ENCODE measurements at regions not wholly inside any gene's neighbourhood (a gene's known extent, or its start where the extent isn't known, plus 50 kb on each side); places are given as distances from the start of the nearest gene placed in this dataset.

DNA sequence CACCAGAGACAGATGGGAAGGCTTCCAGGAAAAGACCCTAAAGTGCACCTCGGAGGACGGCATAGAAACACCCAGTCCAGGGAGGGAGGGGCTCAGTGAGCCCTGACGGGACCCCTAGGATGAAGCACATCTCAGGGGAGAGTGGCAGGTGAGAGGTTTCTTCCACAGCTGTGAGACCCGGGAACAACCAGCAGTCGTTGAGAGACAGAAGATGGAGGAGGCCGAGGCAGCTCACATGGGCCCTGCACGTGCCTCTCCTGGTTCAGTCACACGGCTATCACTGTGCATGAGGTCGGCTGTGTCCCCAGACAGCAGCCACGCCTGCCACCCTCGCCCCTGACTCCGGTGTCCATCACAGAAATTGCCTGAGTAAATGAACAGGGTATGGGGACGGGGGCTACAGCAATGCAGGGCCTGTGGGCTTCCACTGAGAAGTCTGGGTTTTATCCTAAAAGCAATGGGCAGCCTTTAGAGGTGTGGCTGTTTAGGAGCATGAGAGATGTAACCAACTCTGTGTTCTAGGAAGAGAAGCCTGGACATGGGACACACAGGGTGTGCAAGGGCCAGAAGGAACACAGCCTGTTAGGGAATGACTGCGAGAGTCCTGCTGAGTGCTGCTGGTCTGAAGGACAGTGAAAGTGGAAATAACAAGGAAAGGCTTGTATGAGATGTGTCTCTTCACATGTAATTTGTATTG, 102.0 kb downstream of the TMEM18 start:
- DNase-seq: no peak

GRCh38 chr2:573805-574392, 103.3 kb downstream of the TMEM18 start:
- no peak for DNase-seq

DNA sequence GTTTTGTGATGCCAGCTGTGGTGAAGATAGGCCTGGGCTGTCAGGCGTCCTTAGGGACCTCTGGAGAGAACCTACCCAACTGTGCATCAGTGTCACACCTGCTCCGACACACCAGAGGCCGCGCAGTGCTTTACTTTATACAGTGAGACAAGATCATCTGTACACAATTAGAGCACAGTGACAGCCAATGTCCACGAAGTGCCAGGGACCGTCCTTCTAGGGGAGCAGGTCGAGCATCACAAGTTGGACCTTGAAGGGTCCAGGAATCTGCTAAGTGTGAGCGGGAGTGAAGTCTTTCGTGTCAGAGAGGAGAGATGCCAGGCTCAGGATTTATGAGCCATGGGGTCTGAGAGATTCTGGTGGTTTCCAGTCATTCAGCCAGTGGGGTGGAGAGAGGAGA, 104.2 kb downstream of the TMEM18 start:
- DNase-seq: no peak

DNA sequence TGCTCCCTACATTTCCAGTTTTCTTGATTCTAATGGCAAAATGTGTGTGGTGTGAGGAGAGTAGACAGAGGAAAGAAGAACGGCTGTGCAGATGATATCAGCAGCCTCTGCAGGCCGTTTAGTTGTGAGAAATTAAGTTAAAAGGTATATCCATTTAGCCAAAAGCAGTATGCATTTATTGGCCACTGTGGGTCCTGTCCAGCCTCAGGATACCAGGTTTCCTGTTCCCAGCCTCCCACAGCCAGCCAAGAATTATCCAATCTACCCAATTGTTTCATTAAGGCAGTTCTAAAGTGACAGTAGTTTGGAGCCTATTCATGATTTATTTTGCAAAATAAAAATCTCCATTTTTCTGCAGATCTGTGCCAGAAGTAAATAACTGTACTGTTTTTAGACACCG, 107.5 kb downstream of the TMEM18 start:
- no peak for DNase-seq

GRCh38 chr2:568639-569235, 108.5 kb downstream of the TMEM18 start:
- no peak for DNase-seq

- no peak for DNase-seq
Measured at GRCh38 chr2:567865-568638, 109.2 kb downstream of the TMEM18 start.

GRCh38 chr2:567496-567864, 109.7 kb downstream of the TMEM18 start:
- no peak for DNase-seq

DNA sequence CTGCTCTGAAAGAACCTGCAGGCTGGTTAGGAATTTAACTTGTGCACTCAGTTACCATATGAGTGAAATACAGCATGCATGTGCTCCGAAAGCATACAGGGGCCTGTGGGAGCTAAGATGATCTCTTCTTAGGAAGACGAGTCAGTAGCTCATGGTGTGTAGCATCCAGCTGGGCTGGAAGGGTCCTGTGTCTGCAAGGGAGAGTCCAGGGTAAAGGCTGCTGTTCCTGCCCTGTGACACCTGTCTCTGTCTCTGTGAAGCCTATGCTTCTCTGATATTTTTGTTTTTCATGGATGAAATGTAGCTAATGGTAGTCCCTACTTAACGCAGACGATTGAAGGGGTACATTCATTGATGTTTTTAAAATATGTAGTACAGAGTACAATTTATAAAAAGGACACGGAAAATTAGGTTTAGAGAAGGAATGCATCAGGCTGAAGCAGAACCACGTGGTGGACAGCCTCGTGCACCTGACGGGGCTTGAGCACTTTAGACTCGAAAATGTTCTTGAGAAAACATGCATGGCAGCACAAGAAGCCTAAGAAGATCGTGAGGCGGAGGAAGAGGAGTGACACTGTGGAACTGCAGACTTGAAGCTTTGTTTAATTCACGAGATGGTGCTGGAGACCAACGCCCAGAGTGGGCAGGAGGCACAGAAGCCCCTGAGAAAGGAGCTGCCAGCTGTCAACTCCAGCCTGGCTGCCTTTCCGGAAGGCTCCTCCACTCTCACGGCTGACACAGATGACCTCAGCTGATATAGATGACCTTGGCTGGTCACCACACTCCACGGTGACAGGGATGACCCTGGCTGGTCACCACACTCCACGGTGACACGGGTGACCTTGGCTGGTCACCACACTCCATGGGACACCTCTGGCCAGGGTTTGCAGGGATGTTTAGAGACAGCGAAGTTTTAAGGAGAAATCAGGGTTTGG, 110.6 kb downstream of the TMEM18 start:
- DNase-seq: no peak

DNA sequence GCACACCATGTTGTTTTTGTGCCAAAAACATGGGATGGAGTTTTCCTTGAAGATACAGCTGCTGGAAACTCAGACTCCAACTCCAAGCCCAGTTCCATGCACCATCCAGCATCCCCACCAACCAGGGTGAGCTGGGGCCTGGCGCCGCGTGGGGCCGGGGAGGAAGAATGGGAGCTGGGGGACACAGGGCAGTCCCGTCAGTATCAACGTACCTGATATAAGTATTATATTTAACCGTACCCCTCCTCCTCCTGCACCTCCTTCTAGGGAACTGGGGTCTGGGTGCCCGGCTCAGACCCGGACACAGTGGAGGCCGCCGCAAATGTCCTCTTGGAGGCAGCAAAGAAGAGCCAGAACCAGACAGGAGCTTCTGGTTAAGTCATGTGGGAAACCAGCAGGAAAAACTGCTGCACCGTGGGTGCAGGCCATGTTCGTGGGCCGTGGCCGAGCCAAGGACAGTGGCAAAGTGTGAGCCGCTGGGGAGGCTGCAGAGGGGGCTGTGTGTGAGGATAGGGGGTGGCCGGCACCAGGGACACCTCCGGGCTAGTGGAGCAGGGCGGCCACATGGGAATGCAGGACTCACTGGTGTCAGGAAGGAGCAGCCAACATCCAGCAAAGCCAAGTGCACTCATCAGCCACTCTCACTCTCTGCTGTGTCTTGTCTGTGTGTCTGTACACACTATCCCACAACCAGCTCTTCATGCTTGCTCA, 112.6 kb downstream of the TMEM18 start:
- DNase-seq: no peak

DNA sequence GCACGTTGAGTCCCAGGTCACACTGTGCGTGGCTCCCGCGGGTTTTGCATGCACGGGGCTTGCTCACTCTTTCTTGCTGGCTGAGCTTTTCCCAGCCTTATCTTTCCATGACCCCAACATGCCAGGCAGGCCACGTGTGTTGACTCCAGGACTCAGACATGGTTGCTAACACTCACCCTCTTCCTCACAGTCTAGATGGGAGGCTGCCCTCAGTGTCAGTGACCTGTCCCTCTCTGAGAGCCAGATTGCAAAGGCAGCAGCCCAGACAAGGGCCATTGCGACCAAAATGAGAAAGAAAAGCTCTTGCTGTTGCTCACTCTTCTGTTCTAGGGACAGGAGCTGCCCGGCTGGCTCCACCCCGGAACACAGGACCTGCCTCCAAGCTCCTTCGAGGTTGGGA, 113.7 kb downstream of the TMEM18 start:
- DNase-seq: no peak

GRCh38 chr2:562391-563364, 114.5 kb downstream of the TMEM18 start:
- DNase-seq: no peak

DNA sequence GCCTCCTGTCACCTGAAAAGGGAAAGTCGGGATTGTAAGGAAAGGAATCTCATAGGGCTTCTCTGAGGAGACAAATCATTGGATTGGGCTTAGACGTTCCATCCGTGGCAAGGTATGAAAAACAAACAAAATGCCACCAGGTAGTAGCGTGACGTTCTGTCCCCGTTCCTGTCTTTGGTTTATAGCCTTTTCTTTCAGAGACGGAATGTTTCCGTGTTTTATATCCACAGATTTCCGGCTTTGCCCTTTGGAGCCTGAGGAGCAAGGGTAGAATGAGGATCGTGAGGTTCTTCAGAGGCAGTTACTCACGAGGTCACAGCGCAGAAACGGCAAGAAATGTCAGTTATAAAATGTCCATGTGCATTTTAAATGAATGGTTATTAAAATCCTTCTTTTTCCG, 118.3 kb downstream of the TMEM18 start:
- no peak for DNase-seq

DNA sequence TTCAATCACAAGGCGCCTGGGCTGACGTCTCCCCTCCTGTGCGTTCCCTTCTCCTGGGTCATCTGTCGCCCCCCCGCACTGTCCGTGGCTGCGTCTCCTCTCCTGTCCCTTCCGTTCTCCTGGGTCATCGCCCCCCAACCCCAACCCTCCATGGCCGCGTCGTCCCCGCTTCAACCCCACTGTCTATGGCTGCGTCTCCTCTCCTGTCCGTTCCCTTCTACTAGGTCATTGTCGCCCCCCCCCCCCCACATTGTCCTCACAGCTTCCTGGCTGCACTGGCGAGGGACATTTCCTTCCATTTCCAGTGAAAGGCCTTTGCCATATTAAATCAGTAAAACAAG, 118.9 kb downstream of the TMEM18 start:
- DNase-seq: no peak

- DNase-seq: no peak
Measured at GRCh38 chr2:557635-558301, 119.4 kb downstream of the TMEM18 start.

GRCh38 chr2:556485-556884, 120.7 kb downstream of the TMEM18 start:
- DNase-seq: no peak

- DNase-seq: no peak
Measured at GRCh38 chr2:555164-555922, 121.9 kb downstream of the TMEM18 start.

- no peak for DNase-seq
Measured at GRCh38 chr2:554444-554843, 122.8 kb downstream of the TMEM18 start.

GRCh38 chr2:552906-553305, 124.3 kb downstream of the TMEM18 start:
- no peak for DNase-seq

DNA sequence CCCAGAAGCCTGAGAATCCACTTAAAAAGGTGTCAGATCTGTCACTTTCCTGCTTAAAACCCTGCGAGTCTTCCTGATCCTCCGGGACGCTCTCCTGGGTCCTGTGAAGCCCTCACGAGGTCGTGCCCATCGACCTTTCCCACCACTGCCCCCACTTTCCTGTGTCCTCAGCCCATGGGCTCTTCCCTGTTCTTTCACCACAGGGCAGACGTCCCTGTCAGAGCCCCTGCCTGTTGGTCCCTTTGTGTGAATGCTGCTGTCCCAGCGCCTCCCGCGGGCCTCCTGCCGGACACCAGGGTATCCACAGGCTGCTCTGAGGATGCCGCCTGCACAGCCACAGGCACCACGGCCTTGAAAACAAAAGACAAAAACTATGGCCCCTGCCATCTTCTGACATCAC, 125.6 kb downstream of the TMEM18 start:
- DNase-seq: no peak
